GM21447 (cell line): ENCODE measurements at regions not wholly inside any gene's neighbourhood (a gene's known extent, or its start where the extent isn't known, plus 50 kb on each side); places are given as distances from the start of the nearest gene placed in this dataset.

Source experiments
- ATAC-seq: cut with Tn5 transposase; IDR thresholded peaks from one replicate; pipeline ENCODE4 v1.9.1; 2021; ENCODE audit not compliant: unreplicated experiment

- ATAC-seq, result no peak
Measured at GRCh38 chr13:84994582-84994981, 804.6 kb downstream of the SLITRK6 start.

GRCh38 chr13:84985860-84986259 is 813.4 kb downstream of the SLITRK6 start:
- no peak for ATAC-seq

GRCh38 chr13:84983321-84983720 is 815.9 kb downstream of the SLITRK6 start:
- ATAC-seq, result no peak

- ATAC-seq, result no peak
Measured at GRCh38 chr13:84980571-84980970, 818.6 kb downstream of the SLITRK6 start.

- ATAC-seq, result no peak
Measured at GRCh38 chr13:84978851-84979250, 820.4 kb downstream of the SLITRK6 start.

GRCh38 chr13:84973661-84974060 is 825.6 kb downstream of the SLITRK6 start:
- no peak for ATAC-seq

- ATAC-seq, result no peak
Measured at GRCh38 chr13:84972907-84973306, 826.3 kb downstream of the SLITRK6 start.

- no peak for ATAC-seq
Measured at GRCh38 chr13:84962849-84963248, 836.4 kb downstream of the SLITRK6 start.

- ATAC-seq, result no peak
Measured at GRCh38 chr13:84962141-84962750, 837.0 kb downstream of the SLITRK6 start.

GRCh38 chr13:84961023-84961422 is 838.2 kb downstream of the SLITRK6 start:
- ATAC-seq, result no peak

- ATAC-seq, result no peak
Measured at GRCh38 chr13:84959818-84960217, 839.4 kb downstream of the SLITRK6 start.

GRCh38 chr13:84954636-84955035 is 844.6 kb downstream of the SLITRK6 start:
- ATAC-seq, result no peak

- ATAC-seq, result no peak
Measured at GRCh38 chr13:84951128-84951527, 848.1 kb downstream of the SLITRK6 start.

- no peak for ATAC-seq
Measured at GRCh38 chr13:84946192-84946591, 853.0 kb downstream of the SLITRK6 start.

GRCh38 chr13:84940798-84941197 is 858.4 kb downstream of the SLITRK6 start:
- no peak for ATAC-seq

- no peak for ATAC-seq
Measured at GRCh38 chr13:84940167-84940566, 859.1 kb downstream of the SLITRK6 start.

- ATAC-seq, result no peak
Measured at GRCh38 chr13:84934911-84935310, 864.3 kb downstream of the SLITRK6 start.

GRCh38 chr13:84933797-84934196 is 865.4 kb downstream of the SLITRK6 start:
- no peak for ATAC-seq

GRCh38 chr13:84931264-84931663 is 868.0 kb downstream of the SLITRK6 start:
- no peak for ATAC-seq

GRCh38 chr13:84927442-84928169 is 871.6 kb downstream of the SLITRK6 start:
- no peak for ATAC-seq

GRCh38 chr13:84925443-84925842 is 873.8 kb downstream of the SLITRK6 start:
- ATAC-seq, result no peak

GRCh38 chr13:84923831-84924230 is 875.4 kb downstream of the SLITRK6 start:
- no peak for ATAC-seq
